ENCODE measurements at regions not wholly inside any gene's neighbourhood (a gene's known extent, or its start where the extent isn't known, plus 50 kb on each side); places are given as distances from the start of the nearest gene placed in this dataset.
"Not testable (repeated sequence)": the region's sequence is repeated elsewhere in the genome, so short reads cannot be mapped to it uniquely, and the experiment has no call there.

- DNase-seq = no peak
- ATAC-seq (ENCODE audit: low read depth) = no peak
- peaks cover 5% of the 10 kb centered on the region for H3K9me3 Mint-ChIP-seq
- ChIA-PET POLR2A (no interaction called here), CTCF (no interaction called here)
- H3K27ac Mint-ChIP-seq = no peak overlapping the region
- H3K4me3 Mint-ChIP-seq = no peak overlapping the region
- TF ChIP-seq CTCF (IDR thresholded peaks at IDR 0.05) = no peak
- H3K27me3 Mint-ChIP-seq = peaks cover 2% of the 10 kb centered on the region
- no peaks in the 10 kb centered on the region for H3K4me1 Mint-ChIP-seq
- intact Hi-C loops (cut with micrococcal nuclease) = no loop called here
- no peaks in the 10 kb centered on the region for H3K36me3 Mint-ChIP-seq (ENCODE audit: low read depth)
Observed at GRCh38 chr10:4599471-4599870, 226.5 kb upstream of the AKR1E2 start.

GRCh38 chr10:4597898-4598297 is 228.1 kb upstream of the AKR1E2 start:
- H3K36me3 Mint-ChIP-seq (ENCODE audit: low read depth); H3K27me3 Mint-ChIP-seq; CTCF ChIA-PET; ATAC-seq (ENCODE audit: low read depth); intact Hi-C loops (cut with micrococcal nuclease); H3K9me3 Mint-ChIP-seq; POLR2A ChIA-PET; H3K4me3 Mint-ChIP-seq; H3K4me1 Mint-ChIP-seq; DNase-seq; H3K27ac Mint-ChIP-seq: not testable (repeated sequence)

- CTCF ChIA-PET = no interaction called here
- no peaks in the 10 kb centered on the region for H3K36me3 Mint-ChIP-seq (ENCODE audit: low read depth)
- no peak for ATAC-seq (ENCODE audit: low read depth)
- no peak overlapping the region for H3K27ac Mint-ChIP-seq
- peaks cover 5% of the 10 kb centered on the region for H3K9me3 Mint-ChIP-seq
- DNase-seq = no peak
- POLR2A ChIA-PET = no interaction called here
- no peak for TF ChIP-seq CTCF (IDR thresholded peaks at IDR 0.05)
- H3K4me3 Mint-ChIP-seq = no peak overlapping the region
- H3K27me3 Mint-ChIP-seq = peaks cover 2% of the 10 kb centered on the region
- intact Hi-C loops (cut with micrococcal nuclease) = no loop called here
- H3K4me1 Mint-ChIP-seq = no peaks in the 10 kb centered on the region
Observed at GRCh38 chr10:4596951-4597350, 229.1 kb upstream of the AKR1E2 start.

GRCh38 chr10:4595719-4596319 is 230.2 kb upstream of the AKR1E2 start:
- no peak for TF ChIP-seq CTCF (IDR thresholded peaks at IDR 0.05)
- ChIA-PET CTCF (no interaction called here), POLR2A (no interaction called here)
- Mint-ChIP-seq H3K4me3 (no peak overlapping the region), H3K36me3 (ENCODE audit: low read depth) (no peaks in the 10 kb centered on the region), H3K9me3 (no peaks in the 10 kb centered on the region), H3K27ac (no peak overlapping the region), H3K27me3 (peaks cover 2% of the 10 kb centered on the region), H3K4me1 (no peaks in the 10 kb centered on the region)
- ATAC-seq (ENCODE audit: low read depth) (no peak), DNase-seq (no peak)
- intact Hi-C loops (cut with micrococcal nuclease) = no loop called here

GRCh38 chr10:4590807-4591206 is 235.2 kb upstream of the AKR1E2 start:
- peaks cover 2% of the 10 kb centered on the region for H3K27me3 Mint-ChIP-seq
- DNase-seq = no peak
- H3K36me3 Mint-ChIP-seq (ENCODE audit: low read depth) = no peaks in the 10 kb centered on the region
- no peak for ATAC-seq (ENCODE audit: low read depth)
- H3K4me1 Mint-ChIP-seq = no peaks in the 10 kb centered on the region
- H3K9me3 Mint-ChIP-seq = no peaks in the 10 kb centered on the region
- TF ChIP-seq CTCF (IDR thresholded peaks at IDR 0.05) = no peak
- intact Hi-C loops (cut with micrococcal nuclease) = no loop called here
- ChIA-PET POLR2A (no interaction called here), CTCF (no interaction called here)
- no peak overlapping the region for H3K4me3 Mint-ChIP-seq
- no peak overlapping the region for H3K27ac Mint-ChIP-seq

- ChIA-PET POLR2A (no interaction called here), CTCF (no interaction called here)
- DNase-seq (no peak), ATAC-seq (ENCODE audit: low read depth) (no peak)
- no peak for TF ChIP-seq CTCF (IDR thresholded peaks at IDR 0.05)
- Mint-ChIP-seq H3K4me1 (no peaks in the 10 kb centered on the region), H3K4me3 (no peak overlapping the region), H3K27ac (no peak overlapping the region), H3K27me3 (no peaks in the 10 kb centered on the region), H3K9me3 (no peaks in the 10 kb centered on the region), H3K36me3 (ENCODE audit: low read depth) (no peaks in the 10 kb centered on the region)
- intact Hi-C loops (cut with micrococcal nuclease) = no loop called here
Observed at GRCh38 chr10:4588824-4589223, 237.2 kb upstream of the AKR1E2 start.
